Stimulated activated naive CD4-positive, alpha-beta T cell treated with Interleukin-2 at 50 U/mL for 16 hours (primary cell): ENCODE measurements at regions not wholly inside any gene's neighbourhood (a gene's known extent, or its start where the extent isn't known, plus 50 kb on each side); places are given as distances from the start of the nearest gene placed in this dataset.

ENCODE experiments used
- DNase-seq: peaks from one replicate; lab custom pipeline; 2025; lab: John Stamatoyannopoulos, UW

GRCh38 chr2:146235158-146235557, 1609.7 kb upstream of the ACVR2A start:
- DNase-seq: no peak

GRCh38 chr2:146229508-146230155, 1615.2 kb upstream of the ACVR2A start:
- no peak for DNase-seq

- DNase-seq: no peak
These were observed 1616.3 kb upstream of the ACVR2A start for GRCh38 chr2:146228466-146229058.

GRCh38 chr2:146228020-146228393, 1616.8 kb upstream of the ACVR2A start:
- no peak for DNase-seq

- DNase-seq: no peak
These were observed 1617.4 kb upstream of the ACVR2A start for GRCh38 chr2:146227152-146228019.

GRCh38 chr2:146226077-146226476, 1618.8 kb upstream of the ACVR2A start:
- no peak for DNase-seq

- DNase-seq: no peak
These were observed 1623.0 kb upstream of the ACVR2A start for GRCh38 chr2:146221826-146222225.

- no peak for DNase-seq
These were observed 1623.9 kb upstream of the ACVR2A start for GRCh38 chr2:146220957-146221356.

GRCh38 chr2:146214394-146214929, 1630.4 kb upstream of the ACVR2A start:
- no peak for DNase-seq

GRCh38 chr2:146213674-146214073, 1631.2 kb upstream of the ACVR2A start:
- no peak for DNase-seq

- no peak for DNase-seq
These were observed 1632.2 kb upstream of the ACVR2A start for GRCh38 chr2:146212602-146213001.

- DNase-seq: no peak
These were observed 1635.0 kb upstream of the ACVR2A start for GRCh38 chr2:146209842-146210275.

- no peak for DNase-seq
These were observed 1636.9 kb upstream of the ACVR2A start for GRCh38 chr2:146207901-146208300.

- DNase-seq: no peak
These were observed 1637.4 kb upstream of the ACVR2A start for GRCh38 chr2:146207417-146207816.

- DNase-seq: no peak
These were observed 1641.7 kb upstream of the ACVR2A start for GRCh38 chr2:146203064-146203624.

- DNase-seq: no peak
These were observed 1651.2 kb upstream of the ACVR2A start for GRCh38 chr2:146193619-146194018.

GRCh38 chr2:146189541-146189940, 1655.3 kb upstream of the ACVR2A start:
- no peak for DNase-seq

GRCh38 chr2:146173934-146174333, 1654.0 kb upstream of the ZEB2 start:
- no peak for DNase-seq

- no peak for DNase-seq
These were observed 1641.5 kb upstream of the ZEB2 start for GRCh38 chr2:146161256-146161882.

- no peak for DNase-seq
These were observed 1638.3 kb upstream of the ZEB2 start for GRCh38 chr2:146158072-146158674.

GRCh38 chr2:146147448-146148012, 1627.6 kb upstream of the ZEB2 start:
- no peak for DNase-seq
